ENCODE measurements at regions not wholly inside any gene's neighbourhood (a gene's known extent, or its start where the extent isn't known, plus 50 kb on each side); places are given as distances from the start of the nearest gene placed in this dataset.

DNA sequence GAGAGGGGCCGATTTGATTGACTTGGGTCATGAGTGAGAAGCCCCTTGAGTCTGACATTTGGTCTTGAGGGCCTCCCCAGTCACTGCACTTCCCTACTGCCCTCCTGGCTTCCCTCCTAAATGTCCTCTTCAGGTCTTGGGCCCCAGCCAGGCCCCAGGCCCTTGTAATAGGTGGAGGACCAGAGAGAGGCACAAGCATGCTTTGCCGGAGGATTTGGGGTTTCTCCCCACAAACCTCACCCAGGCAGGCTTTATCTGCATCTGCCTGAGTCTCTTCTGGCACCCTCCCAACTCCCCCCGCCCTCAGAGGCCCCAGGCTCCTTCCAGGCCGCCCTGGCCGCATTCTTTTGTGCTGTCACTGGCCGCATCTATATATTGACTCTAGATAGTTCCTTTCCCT, 270.7 kb downstream of the HAUS1 start:
- no peak for DNase-seq (ENCODE audit: low read depth in 1 of 2, low spot score in 1 of 2)

DNA sequence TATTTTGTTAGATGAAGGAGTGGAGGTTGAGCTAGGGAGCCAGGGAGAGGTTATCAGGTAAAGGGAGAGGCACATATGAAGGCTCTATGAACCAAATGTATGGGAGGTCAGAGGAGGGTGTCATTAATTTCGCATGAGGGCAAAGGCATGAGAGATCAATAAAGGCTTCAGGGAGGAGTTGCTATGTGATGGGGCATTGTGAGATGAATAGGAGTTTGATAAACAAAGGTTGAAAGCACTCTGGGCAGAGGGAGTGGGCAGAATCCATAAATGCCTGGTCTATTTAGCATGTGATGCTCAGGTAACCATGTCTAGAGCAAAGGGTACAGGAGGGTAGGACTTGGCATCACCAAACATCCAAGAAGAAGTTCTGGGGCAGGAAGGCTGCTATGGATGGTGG, 273.4 kb downstream of the HAUS1 start:
- DNase-seq (ENCODE audit: low read depth in 1 of 2, low spot score in 1 of 2) = no peak

DNA sequence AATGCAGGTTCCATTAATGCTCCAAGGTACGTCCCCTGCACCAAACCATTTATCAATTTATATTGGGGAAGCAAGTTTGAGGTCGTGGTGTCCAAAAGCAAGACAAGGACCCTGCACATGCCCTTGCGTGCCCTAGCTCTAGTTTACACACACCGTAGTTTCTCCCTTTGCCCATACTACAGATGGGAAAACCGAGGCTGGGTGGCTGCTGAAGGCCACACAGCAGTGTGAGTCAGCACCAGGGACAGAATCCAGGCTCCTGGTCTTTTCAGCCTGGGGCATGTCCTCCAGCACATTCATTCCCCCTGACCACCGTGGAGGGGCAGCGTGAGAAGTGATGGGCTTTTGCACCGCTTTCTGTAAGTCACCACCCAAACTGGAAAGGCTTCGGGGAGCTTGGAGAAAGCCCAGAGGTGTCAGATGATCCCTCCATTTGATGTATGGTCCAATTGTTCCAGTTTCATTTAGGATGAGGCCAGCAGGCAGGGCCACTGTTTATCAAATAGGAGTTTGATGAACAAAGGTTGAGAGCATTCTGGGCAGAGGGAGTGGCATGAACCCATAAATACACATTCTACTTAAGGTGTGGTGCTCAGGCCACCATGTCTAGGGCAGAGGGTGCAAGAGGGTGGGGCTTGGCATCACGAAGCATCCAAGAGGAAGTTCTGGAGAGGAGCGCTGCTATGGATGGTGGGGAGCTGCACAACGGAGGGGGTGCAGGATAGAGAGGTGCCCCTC, 274.1 kb downstream of the HAUS1 start:
- no peak for DNase-seq (ENCODE audit: low read depth in 1 of 2, low spot score in 1 of 2)

DNA sequence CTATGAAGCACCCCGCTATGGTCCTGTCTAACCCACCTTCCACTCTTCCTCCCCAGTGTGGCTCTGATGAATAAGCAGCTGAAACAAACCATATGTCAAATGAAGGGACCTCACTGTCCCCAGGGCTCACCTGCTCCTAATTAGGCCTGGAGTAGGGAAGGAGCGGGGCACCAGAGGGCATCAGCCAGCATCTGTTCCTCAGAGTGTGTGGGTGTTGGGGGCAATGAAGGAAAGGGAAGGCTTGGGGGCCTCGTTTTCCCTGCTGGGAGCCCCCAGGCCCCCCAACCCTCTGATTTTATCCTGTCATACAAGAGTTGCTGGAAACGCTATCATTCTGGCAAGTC, 274.7 kb downstream of the HAUS1 start:
- DNase-seq (ENCODE audit: low read depth in 1 of 2, low spot score in 1 of 2) = no peak

DNA sequence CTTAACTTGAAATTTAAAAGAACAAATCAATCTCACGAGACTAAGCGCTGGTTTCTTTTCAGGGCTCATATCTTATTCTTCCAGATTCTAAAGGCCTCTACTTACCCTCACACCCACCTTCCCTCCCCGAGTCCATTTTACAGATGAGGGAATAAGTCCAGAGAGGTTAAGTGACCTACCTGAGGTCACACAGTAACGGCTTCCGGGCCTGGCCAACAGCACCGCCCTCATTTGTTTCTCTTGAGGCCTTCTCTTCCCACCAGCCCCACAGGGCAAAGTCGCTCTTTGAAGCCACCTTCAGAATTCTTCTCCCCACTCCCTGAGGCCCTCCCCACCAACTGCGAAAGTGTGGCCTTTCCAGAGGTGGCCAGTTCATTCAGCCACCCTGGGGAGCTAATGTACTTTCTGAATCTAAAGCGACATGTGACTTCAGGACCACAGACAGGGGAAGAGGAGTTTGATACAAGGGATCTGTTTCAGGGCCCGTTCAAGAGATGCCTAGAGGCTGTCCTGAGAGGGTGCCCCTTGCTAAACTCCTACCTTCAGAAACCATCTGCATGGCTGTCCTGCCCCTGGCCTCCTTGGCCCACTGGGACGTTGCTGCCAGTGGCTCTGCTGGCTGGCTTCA, 275.3 kb downstream of the HAUS1 start:
- no peak for DNase-seq (ENCODE audit: low read depth in 1 of 2, low spot score in 1 of 2)

DNA sequence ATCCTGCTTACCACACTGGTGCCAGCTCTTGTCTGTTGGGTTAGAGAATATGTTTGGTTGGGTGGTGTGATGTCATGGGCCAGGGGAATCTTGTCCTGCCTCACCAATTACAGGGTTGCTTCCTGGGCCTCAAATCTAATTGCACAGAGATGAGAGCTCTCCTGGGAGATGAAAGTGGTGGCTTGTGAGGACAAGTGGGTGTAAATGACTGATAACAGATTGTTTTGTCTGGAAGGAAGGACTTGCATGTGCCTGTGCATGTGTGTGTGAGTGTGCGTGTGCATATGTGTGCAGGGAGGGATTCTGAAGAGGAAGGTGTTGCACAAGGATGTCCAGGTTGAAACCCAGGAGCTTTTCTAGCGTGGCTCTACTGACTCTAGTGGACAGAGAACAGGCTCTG, 271.9 kb downstream of the LOXHD1 start:
- no peak for DNase-seq (ENCODE audit: low read depth in 1 of 2, low spot score in 1 of 2)

DNA sequence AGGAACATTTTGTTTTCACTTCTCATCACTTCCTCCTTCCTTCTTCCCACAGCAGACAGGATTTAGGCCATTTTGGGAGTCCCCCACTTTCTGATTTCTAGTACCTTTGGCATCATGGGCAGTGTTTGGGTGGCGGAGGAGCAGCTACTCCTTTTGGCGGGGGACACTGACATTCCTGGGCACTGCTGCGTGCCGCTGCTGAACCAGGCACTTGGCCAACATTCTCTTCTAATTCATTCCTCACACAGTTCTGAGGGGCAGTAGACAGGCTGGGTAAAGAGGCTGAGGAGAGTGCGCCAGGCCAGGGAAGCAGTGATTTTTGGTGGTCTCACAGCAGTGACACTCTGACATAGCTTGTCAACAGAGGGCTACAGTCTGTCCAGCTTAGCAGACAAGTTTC, 270.2 kb downstream of the LOXHD1 start:
- DNase-seq (ENCODE audit: low read depth in 1 of 2, low spot score in 1 of 2) = no peak

DNA sequence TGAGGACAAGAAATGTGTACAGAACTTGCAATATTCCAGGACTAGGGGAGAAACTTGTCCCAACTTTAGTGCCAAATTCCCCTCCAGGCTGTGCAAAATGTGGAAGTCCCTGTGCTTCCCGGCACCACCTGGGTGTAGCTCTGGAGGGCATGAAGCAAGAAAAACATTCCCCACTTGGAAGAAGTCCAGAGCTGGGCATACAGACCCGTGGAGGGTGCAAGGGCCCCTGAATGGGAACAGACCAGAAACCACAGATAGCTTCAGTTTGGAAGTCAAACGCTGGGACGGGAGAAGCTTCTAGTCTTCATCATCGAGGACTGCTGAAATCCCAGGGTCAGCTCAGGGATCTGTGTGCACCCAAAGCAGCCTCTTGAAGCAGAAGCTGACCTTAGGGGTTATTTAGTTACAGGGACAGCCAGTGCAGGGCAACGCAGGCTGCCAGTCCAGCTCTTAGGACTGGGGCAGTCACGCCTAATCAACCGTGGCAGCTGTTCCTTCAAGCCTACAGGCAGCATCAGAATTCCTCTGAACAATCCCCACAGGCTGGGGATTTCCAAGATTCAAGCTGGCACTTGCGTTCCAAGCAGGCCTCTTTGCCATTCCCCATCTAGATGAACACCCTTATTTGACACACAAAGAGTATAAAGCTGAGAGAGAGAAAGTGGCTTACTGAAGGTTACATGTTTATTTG, 269.4 kb downstream of the LOXHD1 start:
- no peak for DNase-seq (ENCODE audit: low read depth in 1 of 2, low spot score in 1 of 2)

DNA sequence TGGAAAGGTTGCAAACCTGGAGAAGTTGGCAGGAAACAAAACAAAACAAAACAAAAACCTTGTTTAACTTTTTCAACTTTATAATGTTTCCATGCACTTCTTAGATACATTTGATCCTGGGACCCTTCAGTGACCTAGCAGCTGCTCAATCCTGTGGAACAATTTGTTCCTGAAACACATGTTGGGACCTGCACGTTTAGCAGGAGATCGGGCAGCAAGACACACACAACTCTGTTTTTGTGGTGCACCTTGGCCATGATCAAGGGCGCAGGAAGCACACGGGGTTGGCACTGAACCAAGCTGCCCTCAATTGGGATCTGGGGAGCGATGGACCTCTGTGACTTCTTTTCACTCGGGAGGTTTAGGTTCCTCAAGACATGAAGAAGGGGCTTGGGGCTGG, 268.7 kb downstream of the LOXHD1 start:
- no peak for DNase-seq (ENCODE audit: low read depth in 1 of 2, low spot score in 1 of 2)

DNA sequence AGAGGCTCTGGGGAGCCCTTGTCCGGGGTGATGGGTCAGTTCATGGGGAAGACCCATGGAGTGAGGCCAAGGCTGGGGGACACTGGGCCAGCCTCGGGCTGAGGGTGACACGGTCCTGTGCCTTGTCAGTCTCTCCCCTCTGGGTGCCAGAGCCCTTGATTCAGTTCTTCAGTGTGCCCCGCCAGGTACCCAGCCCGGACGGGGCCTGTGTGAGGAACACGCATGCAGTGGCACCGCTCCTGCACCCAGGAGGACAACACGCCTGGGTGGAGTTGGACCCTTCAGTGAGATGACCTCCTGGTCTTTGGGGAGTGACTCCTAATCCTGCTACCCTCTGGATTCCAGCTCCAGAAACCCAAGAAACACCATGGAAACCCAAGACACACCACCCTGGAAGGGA, 264.4 kb downstream of the LOXHD1 start:
- DNase-seq (ENCODE audit: low read depth in 1 of 2, low spot score in 1 of 2) = no peak

DNA sequence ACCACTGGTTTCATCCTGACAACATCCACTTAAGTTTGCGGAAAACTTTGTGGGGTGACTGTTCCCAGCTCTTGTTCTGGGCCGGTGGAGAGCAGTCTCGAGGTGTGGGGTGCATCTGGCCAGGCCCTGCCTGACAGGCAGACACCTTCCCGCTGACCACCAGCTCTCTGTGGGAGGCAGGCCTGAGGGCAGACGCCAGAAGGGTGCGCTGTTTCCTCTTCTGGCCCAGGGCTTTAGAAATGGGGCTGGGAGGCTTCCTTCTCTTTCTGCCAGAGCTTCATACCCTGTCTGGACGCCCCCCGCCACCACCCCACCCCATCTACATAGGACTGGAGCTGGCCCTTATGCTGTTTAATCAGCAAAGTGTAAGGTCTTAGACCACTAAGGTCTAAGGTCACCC, 263.8 kb downstream of the LOXHD1 start:
- no peak for DNase-seq (ENCODE audit: low read depth in 1 of 2, low spot score in 1 of 2)

DNA sequence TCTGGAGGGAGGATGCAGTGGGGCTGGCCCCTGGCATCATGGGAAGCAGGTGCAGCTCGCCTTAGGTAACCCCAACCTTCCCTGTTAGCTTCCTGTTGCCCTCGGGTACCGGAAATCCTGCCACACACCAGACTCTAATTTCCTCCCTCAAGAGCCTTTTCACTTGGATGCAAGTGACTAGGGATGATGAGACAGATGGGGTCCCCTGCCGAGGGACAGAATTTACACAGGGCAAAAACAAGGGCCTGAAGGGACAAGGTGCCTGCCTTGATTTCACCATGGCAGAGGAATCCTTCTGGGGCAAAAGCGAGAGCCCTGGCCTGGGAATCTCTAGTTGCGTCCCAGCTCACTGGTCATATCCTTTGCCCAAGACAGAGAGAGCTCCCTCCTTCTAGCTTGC, 263.1 kb downstream of the LOXHD1 start:
- no peak for DNase-seq (ENCODE audit: low read depth in 1 of 2, low spot score in 1 of 2)

DNA sequence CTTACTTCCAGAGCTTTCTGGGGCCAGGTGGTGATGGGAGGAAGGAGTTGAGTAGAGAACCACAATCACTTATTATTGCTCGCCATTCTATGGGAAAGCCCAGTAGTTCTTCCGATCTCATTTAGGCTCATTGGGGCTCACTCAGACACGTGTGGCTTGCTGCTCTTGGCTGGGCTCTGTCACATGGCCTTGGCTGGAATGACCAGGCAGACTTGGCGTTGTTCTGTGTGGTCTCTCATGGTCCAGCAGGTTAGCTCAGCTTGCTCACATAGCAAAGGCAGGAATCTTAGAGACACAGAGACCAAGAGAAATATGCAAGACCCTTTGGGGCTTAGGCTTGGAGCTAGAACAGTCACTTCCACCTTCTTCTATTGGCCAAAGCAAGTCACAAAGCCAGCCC, 261.2 kb downstream of the LOXHD1 start:
- no peak for DNase-seq (ENCODE audit: low read depth in 1 of 2, low spot score in 1 of 2)

DNA sequence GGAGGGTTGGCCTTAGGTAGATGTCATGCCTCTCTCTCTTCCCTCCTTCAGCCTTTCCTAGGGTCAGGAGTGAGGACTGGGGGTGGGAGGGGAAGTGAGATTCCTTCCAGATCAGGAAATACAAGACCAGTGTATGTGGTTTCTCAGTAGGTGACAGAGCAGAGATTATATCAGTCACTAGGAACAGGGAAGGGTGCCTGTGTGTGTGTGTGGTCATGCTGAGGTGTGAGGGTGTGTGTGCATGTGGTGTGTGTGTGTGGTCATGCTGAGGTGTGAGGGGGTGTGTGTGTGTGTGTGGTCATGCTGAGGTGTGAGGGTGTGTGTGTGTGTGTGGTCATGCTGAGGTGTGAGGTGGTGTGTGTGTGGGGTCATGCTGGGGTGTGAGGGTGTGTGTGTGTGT, 259.8 kb downstream of the LOXHD1 start:
- DNase-seq (ENCODE audit: low read depth in 1 of 2, low spot score in 1 of 2) = no peak

DNA sequence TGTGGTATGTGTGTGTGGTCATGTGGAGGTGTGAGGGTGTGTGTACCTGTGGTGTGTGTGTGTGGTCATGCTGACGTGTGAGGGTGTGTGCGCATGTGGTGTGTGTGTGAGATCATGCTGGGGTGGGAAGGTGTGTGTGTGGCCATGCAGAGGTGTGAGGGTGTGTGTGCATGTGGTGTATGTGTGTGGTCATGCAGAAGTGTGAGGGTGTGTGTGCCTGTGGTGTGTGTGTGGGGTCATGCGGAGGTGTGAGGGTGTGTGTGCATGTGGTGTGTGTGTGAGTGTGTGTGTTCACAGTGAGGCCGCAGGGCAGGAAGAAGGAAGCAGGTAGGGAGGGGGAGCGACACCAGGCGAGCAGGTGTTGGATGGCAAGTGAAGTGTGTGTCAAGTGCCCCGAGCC, 259.0 kb downstream of the LOXHD1 start:
- no peak for DNase-seq (ENCODE audit: low read depth in 1 of 2, low spot score in 1 of 2)

DNA sequence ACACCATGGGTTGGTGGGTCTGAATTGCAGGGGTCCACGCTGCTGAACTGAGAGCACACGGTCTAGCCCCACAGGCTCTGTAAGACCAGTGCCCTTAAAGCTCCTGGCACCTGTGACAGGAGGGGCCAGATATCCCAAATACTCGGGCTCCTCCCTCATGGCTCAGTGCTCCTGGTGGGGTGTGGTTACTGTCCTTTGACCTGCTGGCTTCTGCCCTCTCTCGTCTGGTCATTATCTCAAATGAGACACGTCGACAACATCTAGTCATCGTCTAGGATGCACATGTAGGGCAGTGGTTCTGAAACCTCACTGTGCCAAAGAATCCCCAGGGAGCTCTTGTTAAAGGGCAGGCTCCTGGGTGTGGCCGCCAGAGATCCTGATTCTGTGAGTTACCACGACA, 258.4 kb downstream of the LOXHD1 start:
- DNase-seq (ENCODE audit: low read depth in 1 of 2, low spot score in 1 of 2) = no peak

DNA sequence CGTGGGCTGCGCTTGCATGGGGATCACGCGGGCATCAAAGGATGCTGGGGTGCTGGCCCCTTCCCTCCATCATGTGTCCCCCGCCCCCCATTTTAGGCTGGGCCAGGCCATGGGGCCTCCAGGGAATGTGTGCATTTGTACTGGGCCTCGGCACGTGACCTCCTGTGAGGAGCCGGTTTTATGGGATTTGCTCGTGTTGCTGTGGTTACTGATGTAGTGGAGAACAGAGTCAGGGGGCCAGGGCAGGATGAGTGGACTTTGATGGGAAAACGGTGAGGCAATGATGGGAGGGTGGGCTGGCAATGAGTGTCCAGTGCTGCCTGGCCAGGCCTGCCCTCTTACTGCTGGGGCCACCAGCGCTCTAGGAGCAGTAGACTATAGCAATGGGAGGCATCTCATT, 257.7 kb downstream of the LOXHD1 start:
- no peak for DNase-seq (ENCODE audit: low read depth in 1 of 2, low spot score in 1 of 2)

DNA sequence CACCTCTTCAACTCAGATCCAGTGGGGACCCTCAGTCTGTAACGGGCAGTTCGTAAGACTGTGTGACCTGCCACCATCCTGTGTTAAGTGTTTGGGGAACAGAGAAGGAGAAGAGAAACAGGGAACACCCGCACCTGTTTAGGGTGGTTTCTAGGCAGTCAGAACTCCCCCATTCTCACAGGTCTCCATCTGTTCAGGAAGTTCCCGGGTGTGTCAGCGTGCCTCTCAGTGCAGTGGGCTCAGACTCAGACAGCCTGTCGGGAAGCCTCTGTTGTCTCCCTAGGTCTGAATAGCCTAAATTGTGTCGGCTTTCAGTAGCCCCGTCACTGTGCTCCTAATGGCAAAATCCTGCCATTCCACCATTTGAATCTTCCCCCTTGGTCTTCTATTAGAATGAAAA, 256.6 kb downstream of the LOXHD1 start:
- no peak for DNase-seq (ENCODE audit: low read depth in 1 of 2, low spot score in 1 of 2)

DNA sequence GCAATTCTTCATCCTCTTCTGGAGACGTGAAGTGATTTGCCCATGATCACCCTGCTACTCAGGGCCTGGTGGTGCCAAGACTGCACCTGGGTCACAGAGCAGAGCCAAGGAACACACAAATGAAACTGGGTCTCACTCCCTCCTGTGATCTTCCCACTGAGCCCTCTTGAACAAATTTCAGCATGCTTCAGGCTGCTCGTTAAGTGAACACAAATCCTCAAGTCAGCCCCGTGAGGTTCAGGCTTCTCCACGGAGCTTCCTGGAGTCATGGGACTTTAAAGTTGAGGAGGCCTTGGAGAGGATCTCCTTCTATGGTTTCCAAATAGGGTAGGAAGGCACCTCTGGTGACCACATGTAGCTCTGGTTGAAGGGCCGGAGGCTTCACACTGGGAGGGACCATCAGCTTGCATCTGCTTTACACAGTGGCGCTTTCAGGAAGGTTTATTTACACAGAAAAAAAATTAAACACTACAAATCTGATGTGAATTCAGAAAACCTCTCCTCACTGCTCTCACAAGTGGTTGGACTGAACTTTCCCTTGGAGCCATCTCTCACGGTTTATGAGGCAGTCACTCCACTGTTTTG, 255.4 kb downstream of the LOXHD1 start:
- DNase-seq (ENCODE audit: low read depth in 1 of 2, low spot score in 1 of 2) = no peak

DNA sequence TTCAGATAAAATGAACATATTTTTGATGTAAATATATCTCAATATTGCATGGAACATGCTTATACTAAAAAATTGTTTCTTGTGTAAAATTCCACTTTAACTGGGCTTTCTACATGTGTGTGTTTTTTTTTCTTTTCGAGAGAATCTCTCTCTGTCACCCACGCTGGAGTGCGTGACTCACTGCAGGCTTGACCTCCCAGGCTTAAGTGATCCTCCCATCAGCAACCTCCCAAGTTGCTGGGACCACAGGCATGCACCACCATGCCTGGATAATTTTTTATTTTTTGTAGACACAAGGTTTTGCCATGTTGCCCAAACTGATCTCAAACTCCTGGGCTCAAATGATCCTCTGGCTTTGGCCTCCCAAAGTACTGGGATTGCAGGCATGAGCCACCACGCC, 254.6 kb downstream of the LOXHD1 start:
- no peak for DNase-seq (ENCODE audit: low read depth in 1 of 2, low spot score in 1 of 2)

DNA sequence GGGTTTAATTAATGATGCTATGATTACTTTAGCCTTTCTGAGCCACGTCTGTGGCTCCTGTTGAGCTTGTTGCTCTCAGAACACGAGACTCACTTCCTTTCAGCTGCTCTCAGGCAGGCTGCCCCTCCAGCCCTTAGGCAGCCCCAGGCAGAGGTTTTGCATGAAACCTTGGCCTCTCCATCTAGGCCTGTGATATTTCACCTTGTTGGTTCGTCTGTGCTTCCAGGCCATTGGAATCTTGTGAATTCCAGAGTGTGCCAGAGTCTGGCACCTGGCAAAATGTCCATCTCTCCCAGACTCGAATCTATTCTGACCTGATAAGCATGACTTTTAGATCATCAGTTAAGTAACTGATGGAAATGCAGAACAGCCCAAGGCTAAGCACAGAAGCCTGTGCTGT, 254.1 kb downstream of the LOXHD1 start:
- no peak for DNase-seq (ENCODE audit: low read depth in 1 of 2, low spot score in 1 of 2)

DNA sequence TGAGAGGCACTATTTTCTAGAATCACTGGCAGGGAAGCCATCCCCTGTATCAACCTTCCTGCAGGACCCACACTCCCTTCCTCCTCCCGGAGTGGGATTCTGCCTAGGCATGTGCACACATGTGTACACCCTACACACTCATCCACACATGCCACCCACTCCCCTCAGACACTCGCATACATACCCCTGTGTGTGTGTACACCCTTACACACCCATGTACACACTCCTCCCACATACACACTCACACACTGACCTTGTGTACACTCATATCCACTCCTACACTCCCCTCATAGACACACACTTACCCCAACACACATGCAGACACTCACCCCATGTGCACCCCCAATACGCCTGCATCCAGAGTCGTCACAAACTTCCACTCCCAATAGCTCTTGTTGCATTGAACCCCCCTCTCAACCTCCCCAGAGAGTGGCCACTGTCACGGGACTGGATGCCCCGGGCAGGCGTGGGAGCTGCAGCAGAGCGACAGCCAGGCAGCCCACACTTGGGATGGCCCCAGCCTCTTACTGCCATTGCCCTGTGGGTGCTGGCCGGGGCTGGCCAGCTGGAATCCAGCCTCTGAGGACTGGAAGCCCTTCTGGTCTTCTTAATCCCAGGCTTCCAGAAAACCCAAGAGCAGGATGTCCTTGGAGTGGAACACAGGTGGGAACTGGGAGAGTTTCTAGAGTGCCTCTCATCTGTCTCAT, 251.0 kb downstream of the LOXHD1 start:
- no peak for DNase-seq (ENCODE audit: low read depth in 1 of 2, low spot score in 1 of 2)

Data from activated T-helper 1 cell treated with anti-CD3 and anti-CD28 coated beads, Interleukin-2, amount 50 U/mL, for 16 hours (primary cell).